Small intestine (tissue), 7 donors: ENCODE measurements at regions not wholly inside any gene's neighbourhood (a gene's known extent, or its start where the extent isn't known, plus 50 kb on each side); places are given as distances from the start of the nearest gene placed in this dataset.

ENCODE experiments used
- DNase-seq, 2 donors: peaks; one replicate each; pipeline versions ENCODE4 v3.0.0 to v3.0.0-alpha.2; 2013
- FAIRE-seq: peaks from 2 replicates; lab custom pipeline; 2012; peaks lifted over from hg19 to GRCh38; lab: Jason Lieb, UNC
- H3K27ac ChIP-seq, 3 donors: one replicate each; pipeline ENCODE4 v1.5.1; 2013; ENCODE audit warnings: low read length in 2 of 3, mild to moderate bottlenecking in 2 of 3, control low read depth in 1 of 3, inconsistent platforms in 1 of 3, low read depth in 1 of 3, moderate library complexity in 1 of 3
- H3K27me3 ChIP-seq, 3 donors: one replicate each; pipeline ENCODE4 v1.6.1; 2013; ENCODE audit warnings: low read length in 3 of 3, inconsistent platforms in 1 of 3; ENCODE audit not compliant: control insufficient read depth in 3 of 3, insufficient read depth in 3 of 3
- H3K36me3 ChIP-seq, 3 donors: one replicate each; pipeline ENCODE4 v1.6.1; 2013; ENCODE audit warnings: low read length in 3 of 3, inconsistent platforms in 1 of 3, low read depth in 1 of 3, mild to moderate bottlenecking in 1 of 3, moderate library complexity in 1 of 3; ENCODE audit not compliant: control insufficient read depth in 3 of 3, insufficient read depth in 2 of 3
- H3K4me1 ChIP-seq, 3 donors: one replicate each; pipeline ENCODE4 v1.6.1; 2013; ENCODE audit warnings: low read length in 2 of 3, inconsistent platforms in 1 of 3, low read depth in 1 of 3, mild to moderate bottlenecking in 1 of 3, moderate library complexity in 1 of 3; ENCODE audit not compliant: control insufficient read depth in 3 of 3, insufficient read depth in 2 of 3
- H3K4me3 ChIP-seq, 3 donors: one replicate each; pipeline ENCODE4 v1.5.1; 2013; ENCODE audit warnings: low read length in 3 of 3, control low read depth in 1 of 3, inconsistent platforms in 1 of 3, low read depth in 1 of 3, mild to moderate bottlenecking in 1 of 3, moderate library complexity in 1 of 3
- H3K9me3 ChIP-seq, 2 donors: one replicate each; pipeline ENCODE4 v1.6.1; 2013; ENCODE audit warnings: low read depth in 1 of 2, low read length in 1 of 2; ENCODE audit not compliant: control insufficient read depth in 2 of 2, insufficient read depth in 1 of 2
- WGBS, 3 donors: extraction: QIAGEN DNeasy Blood & Tissue Kit; methylation state at CpG; one replicate each; pipeline ENCODE4 v1.1.7; 2013; 5-methylcytosine and 5-hydroxymethylcytosine counted together
- donor health status: healthy with polysubstance abuse.
- donor health status: control.
- donor health status: control.
- donor health status: Bipolar disorder and iron deficiency.
- donor health status: healthy.

DNA sequence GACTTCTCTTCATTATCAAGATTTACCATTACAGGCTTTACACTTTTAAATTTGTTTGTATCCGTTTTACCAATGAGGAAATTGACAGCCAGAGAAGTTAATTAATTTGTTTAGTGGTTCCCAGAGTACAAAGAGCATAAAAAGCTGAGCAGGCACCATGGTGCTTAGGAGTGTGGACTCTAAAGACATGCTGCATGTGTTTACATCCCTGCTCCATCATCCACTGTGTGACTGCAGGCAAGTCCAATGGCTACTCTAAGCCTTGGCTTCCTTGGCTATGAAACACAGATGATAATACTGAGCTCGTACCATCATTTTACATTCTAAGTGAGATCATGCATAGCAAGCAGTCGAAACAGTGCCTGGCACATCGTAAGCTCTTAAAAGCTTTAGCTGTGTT lies 108.0 kb upstream of the SLC35G4 start:
- Histone ChIP-seq H3K36me3 (no peaks in the 10 kb centered on the region), H3K4me1 (no peaks in the 10 kb centered on the region), H3K4me3 (no peak overlapping the region), H3K9me3 (no peaks in the 10 kb centered on the region), H3K27me3 (no peaks in the 10 kb centered on the region), H3K27ac (no peak overlapping the region)
- FAIRE-seq (no peak), DNase-seq (no peak)
- WGBS, 3 donors, result 66 to 72% (median 68%) methylated on average over 4 of the region's 4 CpGs

DNA sequence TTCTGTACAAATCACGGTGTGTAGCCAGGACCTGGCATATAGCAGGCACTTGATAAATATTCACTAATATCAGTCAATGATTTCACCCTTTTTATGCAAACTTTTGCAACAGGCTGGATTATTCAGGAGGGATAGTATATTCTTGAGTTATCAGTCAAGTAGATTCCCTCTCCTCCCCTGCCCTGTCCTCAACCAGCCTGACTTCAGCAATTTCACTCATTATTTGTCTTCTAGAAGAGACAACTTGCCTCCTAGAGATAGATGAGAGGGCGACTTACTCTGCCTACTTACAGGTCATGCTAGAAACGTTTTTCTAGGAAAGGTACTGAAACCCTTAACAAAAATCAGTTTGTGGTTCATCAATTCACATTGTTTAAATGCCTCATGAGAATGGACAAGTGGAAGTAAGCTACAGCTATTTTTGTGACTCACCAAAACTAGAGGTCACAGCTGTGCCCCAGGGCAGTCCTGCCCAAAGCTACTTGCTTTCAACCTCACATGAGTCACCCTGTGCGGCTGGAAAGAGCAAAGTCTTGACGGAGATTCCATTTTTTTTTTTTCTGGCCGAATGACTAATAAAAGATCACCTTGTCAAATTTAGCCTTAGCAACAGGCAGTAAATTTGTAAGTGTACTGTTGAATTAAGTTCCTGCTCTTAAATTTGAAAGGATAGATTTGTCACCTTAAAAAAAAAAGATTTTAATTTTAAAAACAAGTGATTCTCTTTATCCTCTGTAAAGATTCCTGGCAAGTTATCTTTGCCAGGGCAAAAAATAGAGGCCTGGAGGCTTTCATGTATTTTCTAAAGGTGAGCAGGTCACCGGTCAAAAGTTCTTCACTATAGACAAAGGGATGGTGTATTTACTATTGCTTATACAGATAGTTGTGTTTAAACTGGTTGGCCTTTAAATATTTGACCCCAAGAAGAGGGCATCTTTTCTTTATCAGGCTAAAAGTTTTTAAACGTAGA lies 109.0 kb upstream of the SLC35G4 start:
- no peak for FAIRE-seq
- peak; percentile 2 for DNase-seq
- H3K4me1 ChIP-seq, result no peaks in the 10 kb centered on the region
- H3K27me3 ChIP-seq, result no peaks in the 10 kb centered on the region
- 27 to 47% (median 34%) methylated on average over 8 of the region's 8 CpGs for WGBS, 3 donors
- no peaks in the 10 kb centered on the region for H3K36me3 ChIP-seq
- no peaks in the 10 kb centered on the region for H3K9me3 ChIP-seq
- no peak overlapping the region for H3K27ac ChIP-seq
- no peak overlapping the region for H3K4me3 ChIP-seq

DNA sequence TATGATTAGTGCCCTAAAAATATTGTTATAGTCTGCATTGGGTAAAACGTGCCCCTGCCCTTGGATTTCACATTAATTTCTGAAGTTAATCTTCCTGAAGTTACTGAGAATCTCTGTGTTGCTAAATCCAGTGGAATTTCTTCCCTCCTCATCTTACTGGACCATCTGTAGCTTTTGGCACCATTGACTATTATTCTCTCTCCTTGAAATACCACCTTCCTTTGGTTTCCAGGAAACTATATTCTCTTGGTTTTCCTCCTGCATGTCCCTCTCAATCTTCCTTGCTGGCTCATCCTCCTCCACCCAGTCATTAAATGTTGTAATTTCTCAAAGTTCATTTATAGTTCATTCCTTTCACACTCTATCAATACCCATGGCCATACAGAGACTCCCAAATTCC lies 110.6 kb upstream of the SLC35G4 start:
- H3K9me3 ChIP-seq, result no peaks in the 10 kb centered on the region
- no peak overlapping the region for H3K4me3 ChIP-seq
- DNase-seq (no peak), FAIRE-seq (no peak)
- no peaks in the 10 kb centered on the region for H3K36me3 ChIP-seq
- 46 to 70% (median 52%) methylated on average over 1 of the region's 1 CpG for WGBS, 3 donors
- no peaks in the 10 kb centered on the region for H3K4me1 ChIP-seq
- H3K27ac ChIP-seq, result no peak overlapping the region
- no peaks in the 10 kb centered on the region for H3K27me3 ChIP-seq

DNA sequence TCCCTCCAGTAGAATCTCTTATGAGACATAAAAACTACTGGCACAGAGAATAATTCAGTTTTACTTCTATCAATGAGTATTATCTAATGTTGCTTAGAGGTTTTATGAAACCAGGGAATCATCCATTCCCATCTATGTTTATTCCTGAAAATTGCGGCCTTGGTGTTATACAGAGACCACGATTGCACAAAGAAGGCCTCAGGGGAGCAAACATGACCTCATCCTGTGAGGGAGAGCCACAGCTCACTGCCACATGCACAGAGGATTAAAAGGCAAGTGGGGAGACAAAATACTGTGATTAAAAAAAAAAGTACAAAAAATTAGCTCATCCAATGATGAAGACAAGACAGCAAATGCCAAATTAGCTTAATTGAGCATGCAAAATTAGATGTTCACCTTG lies 111.8 kb upstream of the SLC35G4 start:
- no peaks in the 10 kb centered on the region for H3K9me3 ChIP-seq
- no peak overlapping the region for H3K4me3 ChIP-seq
- no peaks in the 10 kb centered on the region for H3K27me3 ChIP-seq
- H3K36me3 ChIP-seq, result no peaks in the 10 kb centered on the region
- DNase-seq (no peak), FAIRE-seq (no peak)
- H3K4me1 ChIP-seq, result no peaks in the 10 kb centered on the region
- WGBS, 3 donors, result 73 to 84% (median 73%) methylated on average over 2 of the region's 2 CpGs
- no peak overlapping the region for H3K27ac ChIP-seq

DNA sequence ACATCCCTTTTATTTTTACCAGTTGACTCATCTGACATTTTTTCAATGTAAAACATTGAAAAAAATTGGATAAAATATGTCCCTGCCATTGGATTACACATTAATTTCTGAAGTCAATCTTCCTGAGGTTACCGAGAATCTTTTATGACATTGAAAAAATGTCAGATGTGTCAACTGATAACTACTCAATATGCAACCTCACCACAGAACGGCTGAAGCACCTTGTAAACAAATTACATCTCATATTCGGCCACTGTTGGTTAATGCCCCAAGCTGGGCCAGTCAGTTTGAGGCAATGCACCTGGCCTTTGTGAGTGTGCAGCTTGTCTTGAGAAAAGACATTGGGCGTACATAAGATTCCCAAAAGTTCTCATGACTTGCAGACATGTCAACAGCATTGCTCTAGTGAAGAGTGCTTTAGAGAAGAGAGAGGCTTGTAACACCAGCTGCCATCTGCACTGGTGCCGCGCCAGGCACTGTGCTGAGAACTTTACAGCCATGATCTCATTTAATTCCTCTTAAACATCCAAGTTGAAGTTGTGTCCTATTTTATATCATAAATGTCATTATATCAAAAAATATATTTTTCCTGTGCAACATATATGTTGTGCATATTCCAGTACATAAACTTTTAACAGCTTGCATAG lies 112.7 kb upstream of the SLC35G4 start:
- DNase-seq (no peak), FAIRE-seq (no peak)
- no peaks in the 10 kb centered on the region for H3K27me3 ChIP-seq
- H3K4me1 ChIP-seq, result no peaks in the 10 kb centered on the region
- no peaks in the 10 kb centered on the region for H3K36me3 ChIP-seq
- WGBS, 3 donors, result 60 to 70% (median 70%) methylated on average over 6 of the region's 6 CpGs
- no peak overlapping the region for H3K27ac ChIP-seq
- H3K4me3 ChIP-seq, result no peak overlapping the region
- no peaks in the 10 kb centered on the region for H3K9me3 ChIP-seq

DNA sequence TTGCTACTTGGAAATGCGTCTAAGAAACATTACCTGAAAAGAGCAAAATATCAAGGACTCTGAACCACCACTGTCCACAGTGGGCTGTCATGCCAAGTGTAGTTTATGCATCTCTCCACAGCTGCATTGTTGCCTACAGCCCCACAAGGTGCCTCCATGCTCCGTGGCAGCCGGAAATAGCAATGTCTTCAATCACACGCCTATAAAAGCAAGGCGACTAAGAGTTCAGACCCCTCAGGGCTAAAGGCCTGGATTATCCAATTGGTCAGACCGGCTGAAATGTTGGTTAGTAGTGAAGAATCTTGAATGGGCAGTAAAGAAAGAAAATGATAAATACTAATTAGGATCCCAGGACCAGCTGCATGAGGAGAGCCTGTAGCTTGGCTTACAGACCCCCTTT lies 114.0 kb upstream of the SLC35G4 start:
- no peak for FAIRE-seq
- no peak for DNase-seq
- Histone ChIP-seq H3K27ac (no peak overlapping the region), H3K9me3 (no peaks in the 10 kb centered on the region), H3K4me3 (no peak overlapping the region), H3K4me1 (no peaks in the 10 kb centered on the region), H3K27me3 (no peaks in the 10 kb centered on the region), H3K36me3 (no peaks in the 10 kb centered on the region)
- 85 to 91% (median 90%) methylated on average over 6 of the region's 6 CpGs for WGBS, 3 donors

DNA sequence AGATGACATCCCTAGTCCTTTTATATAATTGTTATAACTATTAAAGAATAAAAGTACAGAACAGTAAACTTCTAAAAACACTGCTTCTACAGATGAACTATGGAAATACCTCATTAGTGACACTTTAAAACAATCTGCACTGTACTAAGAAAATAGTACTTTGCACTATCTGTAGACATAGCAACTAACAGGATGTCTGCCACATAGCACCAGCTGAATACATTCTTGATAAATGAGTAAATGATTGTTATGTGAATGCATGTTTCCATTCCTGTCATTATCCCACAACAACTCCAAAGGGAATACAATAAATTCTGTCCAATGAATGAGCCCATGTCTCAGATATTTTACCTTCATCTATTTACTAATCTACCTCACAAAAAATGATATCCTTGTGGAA lies 115.3 kb upstream of the SLC35G4 start:
- DNase-seq (no peak), FAIRE-seq (no peak)
- Histone ChIP-seq H3K9me3 (no peaks in the 10 kb centered on the region), H3K27ac (no peak overlapping the region), H3K36me3 (no peaks in the 10 kb centered on the region), H3K4me3 (no peak overlapping the region), H3K4me1 (no peaks in the 10 kb centered on the region), H3K27me3 (no peaks in the 10 kb centered on the region)

DNA sequence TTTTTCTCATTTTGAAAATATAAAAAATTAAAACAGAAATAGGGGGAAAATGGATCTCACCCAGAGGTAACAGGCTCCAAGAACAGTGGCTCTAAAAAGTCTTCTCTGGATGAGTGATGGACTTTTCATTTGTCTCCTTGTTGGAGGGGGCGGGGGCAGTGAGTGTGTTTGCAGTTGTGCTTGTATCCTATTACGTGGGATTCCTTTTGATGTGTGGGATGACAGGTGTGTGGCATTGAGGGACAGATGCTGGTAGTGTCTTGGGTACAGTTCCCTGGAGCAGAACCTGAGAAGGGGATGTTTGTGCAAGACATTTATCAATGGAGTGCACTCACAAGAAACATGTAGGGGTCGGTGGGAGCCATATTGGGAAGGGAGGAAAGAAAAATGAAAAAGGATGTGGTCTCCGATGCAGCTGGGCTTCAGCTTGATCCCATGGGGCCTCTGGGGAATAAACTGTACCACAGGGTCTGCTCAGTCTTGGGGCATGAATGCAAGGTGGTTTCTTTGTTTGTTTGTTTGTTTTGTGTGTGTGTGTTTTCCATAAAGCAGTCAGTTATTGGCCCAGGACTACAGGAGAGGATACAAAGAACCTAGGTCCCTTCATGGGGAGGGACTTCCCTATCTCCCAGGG lies 120.0 kb upstream of the SLC35G4 start:
- no peak overlapping the region for H3K4me3 ChIP-seq
- no peak for FAIRE-seq
- WGBS, 3 donors, result 68 to 81% (median 79%) methylated on average over 4 of the region's 4 CpGs

More for the DNA sequence above, 120.0 kb upstream of the SLC35G4 start:
- Histone ChIP-seq H3K27me3 (no peaks in the 10 kb centered on the region), H3K27ac (no peak overlapping the region), H3K36me3 (no peaks in the 10 kb centered on the region), H3K9me3 (no peaks in the 10 kb centered on the region), H3K4me1 (no peaks in the 10 kb centered on the region)
- no peak for DNase-seq
